RWPE2 (cell line): ENCODE measurements at regions not wholly inside any gene's neighbourhood (a gene's known extent, or its start where the extent isn't known, plus 50 kb on each side); places are given as distances from the start of the nearest gene placed in this dataset.
"Not testable (repeated sequence)": the region's sequence is repeated elsewhere in the genome, so short reads cannot be mapped to it uniquely, and the experiment has no call there.

Experiments used
- ATAC-seq: fragments of 200-7000 bp; cut with Tn5 transposase; 3 replicates; pipeline ENCODE4 v1.9.1; 2021; ENCODE audit warnings: low read depth
- DNase-seq: peaks from one replicate; pipeline ENCODE4 v3.0.0-alpha.2; 2020; ENCODE audit warnings: low spot score
- H3K27ac ChIP-seq: fragments of 450-650 bp; 2 replicates; pipeline ENCODE4 v1.5.1; 2017; ENCODE audit warnings: mild to moderate bottlenecking; ENCODE audit not compliant: poor library complexity, severe bottlenecking
- H3K27me3 ChIP-seq: fragments of 250-450 bp; sonication (Bioruptor Pico); 2 replicates; pipeline ENCODE4 v1.5.1; 2021; ENCODE audit warnings: mild to moderate bottlenecking, moderate library complexity; ENCODE audit not compliant: insufficient read depth, poor library complexity, severe bottlenecking
- H3K36me3 ChIP-seq: fragments of 250-450 bp; sonication (Bioruptor Pico); 2 replicates; pipeline ENCODE4 v1.5.1; 2020; ENCODE audit warnings: low read depth, mild to moderate bottlenecking, moderate library complexity
- H3K4me1 ChIP-seq: fragments of 250-450 bp; sonication (Bioruptor Pico); 2 replicates; pipeline ENCODE4 v1.5.1; 2021; ENCODE audit warnings: mild to moderate bottlenecking, moderate library complexity; ENCODE audit not compliant: insufficient read depth, poor library complexity, severe bottlenecking
- H3K4me3 ChIP-seq: fragments of 250-450 bp; sonication (Bioruptor Pico); 2 replicates; pipeline ENCODE4 v1.5.1; 2021; ENCODE audit warnings: mild to moderate bottlenecking, moderate library complexity; ENCODE audit not compliant: severe bottlenecking
- H3K9me3 ChIP-seq: fragments of 250-450 bp; sonication (Bioruptor Pico); 2 replicates; pipeline ENCODE4 v1.5.1; 2021; ENCODE audit warnings: mild to moderate bottlenecking, moderate library complexity; ENCODE audit not compliant: severe bottlenecking
- CTCF ChIP-seq: fragments of 450-650 bp; IDR thresholded peaks from one replicate; pipeline ENCODE4 v1.5.1; 2017; ENCODE audit warnings: mild to moderate bottlenecking, moderate library complexity; ENCODE audit not compliant: poor library complexity, severe bottlenecking

- no peak for TF ChIP-seq CTCF
- peaks cover 7% of the 10 kb centered on the region for H3K27me3 ChIP-seq
- ATAC-seq: no peak
Observed at GRCh38 chr5:41995193-41995592, 70.1 kb downstream of the FBXO4 start.

GRCh38 chr5:42001673-42002072 is 76.6 kb downstream of the FBXO4 start:
- DNase-seq: no peak
- TF ChIP-seq CTCF: no peak
- no peaks in the 10 kb centered on the region for H3K4me1 ChIP-seq

More at GRCh38 chr5:41995193-41995592, 70.1 kb downstream of the FBXO4 start:
- no peaks in the 10 kb centered on the region for H3K36me3 ChIP-seq
- no peak overlapping the region for H3K4me3 ChIP-seq
- no peak overlapping the region for H3K27ac ChIP-seq
- DNase-seq: no peak
- H3K4me1 ChIP-seq: no peaks in the 10 kb centered on the region
- no peaks in the 10 kb centered on the region for H3K9me3 ChIP-seq

GRCh38 chr5:42003852-42004251 is 78.8 kb downstream of the FBXO4 start:
- DNase-seq: not testable (repeated sequence)

More at GRCh38 chr5:42001673-42002072, 76.6 kb downstream of the FBXO4 start:
- Histone ChIP-seq H3K9me3 (no peaks in the 10 kb centered on the region), H3K4me3 (no peak overlapping the region), H3K27me3 (no peaks in the 10 kb centered on the region), H3K36me3 (no peaks in the 10 kb centered on the region), H3K27ac (no peak overlapping the region)
- no peak for ATAC-seq

GRCh38 chr5:42005561-42006153 is 80.6 kb downstream of the FBXO4 start:
- Histone ChIP-seq H3K4me1 (no peaks in the 10 kb centered on the region), H3K27me3 (no peaks in the 10 kb centered on the region), H3K9me3 (no peaks in the 10 kb centered on the region), H3K4me3 (no peak overlapping the region), H3K27ac (no peak overlapping the region), H3K36me3 (no peaks in the 10 kb centered on the region)
- ATAC-seq (peak; percentile 49; the same call in 1 of the 3 replicates), DNase-seq (no peak)
- TF ChIP-seq CTCF: peak; percentile 89

More at GRCh38 chr5:42003852-42004251, 78.8 kb downstream of the FBXO4 start:
- not testable (repeated sequence) for H3K36me3 ChIP-seq, H3K27ac ChIP-seq, H3K27me3 ChIP-seq, ATAC-seq, H3K4me1 ChIP-seq, H3K4me3 ChIP-seq, H3K9me3 ChIP-seq

- TF ChIP-seq CTCF: no peak
- no peak overlapping the region for H3K4me3 ChIP-seq
- no peak for DNase-seq
- H3K27me3 ChIP-seq: peaks cover 3% of the 10 kb centered on the region
- H3K4me1 ChIP-seq: no peaks in the 10 kb centered on the region
- no peak for ATAC-seq
- no peak overlapping the region for H3K27ac ChIP-seq
- no peaks in the 10 kb centered on the region for H3K36me3 ChIP-seq
- H3K9me3 ChIP-seq: no peaks in the 10 kb centered on the region
Observed at GRCh38 chr5:42013561-42013960, 88.5 kb downstream of the FBXO4 start.
